ENCODE measurements at regions not wholly inside any gene's neighbourhood (a gene's known extent, or its start where the extent isn't known, plus 50 kb on each side); places are given as distances from the start of the nearest gene placed in this dataset.

GRCh38 chr3:106908181-106908938, 468.9 kb upstream of the CCDC54 start:
- no peak for TF ChIP-seq CTCF (IDR thresholded peaks at IDR 0.05; ENCODE audit: low read depth, low read length)
- TF ChIP-seq EZH2phosphoT487 (IDR thresholded peaks at IDR 0.05; ENCODE audit: low read depth): no peak
